Natural killer cell (primary cell): ENCODE measurements at regions not wholly inside any gene's neighbourhood (a gene's known extent, or its start where the extent isn't known, plus 50 kb on each side); places are given as distances from the start of the nearest gene placed in this dataset.

Source experiments
- ATAC-seq, 3 donors: fragments of 150-1000 bp in 2 of 3; fragments of 200-7000 bp in 1 of 3; cut with Tn5 transposase; 1 replicate in 1 of 3; 2 replicates in 2 of 3; pipeline ENCODE4 v1.10.0; 2021; ENCODE audit warnings: mild to moderate bottlenecking in 2 of 3, moderate library complexity in 2 of 3
- DNase-seq, 2 donors: peaks; one replicate each; pipeline versions ENCODE4 v3.0.0 to v3.0.0-alpha.2; 2013 to 2021; ENCODE audit warnings: mixed read lengths in 1 of 2
- H3K27ac ChIP-seq: one replicate; pipeline ENCODE4 v1.5.1; 2013; ENCODE audit warnings: mild to moderate bottlenecking, low read length
- H3K27me3 ChIP-seq: one replicate; pipeline ENCODE4 v1.6.1; 2013; ENCODE audit warnings: low read length; ENCODE audit not compliant: control insufficient read depth, insufficient read depth
- H3K36me3 ChIP-seq: one replicate; pipeline ENCODE4 v1.6.1; 2013; ENCODE audit warnings: low read length; ENCODE audit not compliant: control insufficient read depth, insufficient read depth
- H3K4me1 ChIP-seq: one replicate; pipeline ENCODE4 v1.6.1; 2013; ENCODE audit warnings: low read length; ENCODE audit not compliant: control insufficient read depth, insufficient read depth
- H3K4me3 ChIP-seq: one replicate; pipeline ENCODE4 v1.5.1; 2013; ENCODE audit warnings: low read length
- H3K9me3 ChIP-seq: one replicate; pipeline ENCODE4 v1.6.1; 2013; ENCODE audit warnings: low read length; ENCODE audit not compliant: control insufficient read depth, insufficient read depth
- H3K27ac Mint-ChIP-seq, 2 donors: one replicate each; pipeline ENCODE4 v1.8.0; 2022; ENCODE audit warnings: mild to moderate bottlenecking in 2 of 2, mixed read lengths in 2 of 2, moderate library complexity in 1 of 2
- H3K27me3 Mint-ChIP-seq, 2 donors: one replicate each; pipeline ENCODE4 v1.8.0; 2022; ENCODE audit warnings: low read depth in 2 of 2, mixed read lengths in 2 of 2
- H3K36me3 Mint-ChIP-seq: one replicate; pipeline ENCODE4 v1.8.0; 2022; ENCODE audit warnings: mixed read lengths
- H3K4me1 Mint-ChIP-seq, 2 donors: one replicate each; pipeline ENCODE4 v1.8.0; 2022; ENCODE audit warnings: mixed read lengths in 2 of 2
- H3K4me3 Mint-ChIP-seq: one replicate; pipeline ENCODE4 v1.8.0; 2022; ENCODE audit warnings: mild to moderate bottlenecking, moderate library complexity, mixed read lengths
- H3K9me3 Mint-ChIP-seq, 2 donors: one replicate each; pipeline ENCODE4 v1.8.0; 2022; ENCODE audit warnings: mixed read lengths in 2 of 2
- WGBS: methylation state at CpG from one replicate; pipeline ENCODE4 v1.1.7; 2013; ENCODE audit warnings: missing lambda C conversion rate; ENCODE audit not compliant: insufficient coverage; 5-methylcytosine and 5-hydroxymethylcytosine counted together
- intact Hi-C: fragments of 100-400 bp; cut with micrococcal nuclease; formaldehyde crosslinking; loops from one replicate; pipeline ENCODE4 v1.14.2; 2022
- TF ChIP-seq, protein P1 (sequence below): fragments of 200-600 bp; IDR thresholded peaks from one replicate; pipeline ENCODE4 v1.8.0; 2022; ENCODE audit warnings: antibody characterized with exemption

DNA sequence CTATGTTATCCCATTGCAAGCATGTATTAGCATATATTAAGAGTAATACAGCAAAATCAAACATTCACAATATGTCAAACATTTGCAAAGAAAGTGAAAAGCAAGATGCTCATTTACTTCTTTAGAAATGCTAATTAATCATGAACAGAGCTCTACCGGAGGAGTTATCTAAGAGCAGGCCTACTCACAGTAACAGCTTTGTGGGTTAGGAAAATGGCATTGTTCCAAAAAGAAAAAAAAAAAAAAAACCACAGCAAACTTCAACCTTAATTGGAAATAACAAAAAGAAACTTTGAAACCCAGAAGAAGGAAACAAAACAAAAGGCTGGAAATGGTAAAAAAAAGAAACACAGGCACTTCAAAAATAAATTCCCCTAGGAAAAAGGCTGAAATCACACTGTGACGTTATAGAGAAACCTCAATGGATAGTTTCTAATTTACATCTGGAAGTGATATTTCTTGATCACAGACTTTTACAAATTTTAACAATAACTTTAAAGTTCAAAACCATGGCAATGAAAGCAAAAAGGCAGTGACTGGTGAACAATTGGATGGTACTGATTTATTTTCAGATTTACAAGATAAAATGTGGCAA is 1236.8 kb upstream of the SPRY2 start:
- Mint-ChIP-seq H3K4me1 (no peaks in the 10 kb centered on the region), H3K27me3 (no peaks in the 10 kb centered on the region), H3K36me3 (no peaks in the 10 kb centered on the region), H3K27ac (no peak overlapping the region), H3K4me3 (no peak overlapping the region), H3K9me3 (peaks cover 9 to 15% of the 10 kb centered on the region in 2 donors)
- TF ChIP-seq, protein P1, sequence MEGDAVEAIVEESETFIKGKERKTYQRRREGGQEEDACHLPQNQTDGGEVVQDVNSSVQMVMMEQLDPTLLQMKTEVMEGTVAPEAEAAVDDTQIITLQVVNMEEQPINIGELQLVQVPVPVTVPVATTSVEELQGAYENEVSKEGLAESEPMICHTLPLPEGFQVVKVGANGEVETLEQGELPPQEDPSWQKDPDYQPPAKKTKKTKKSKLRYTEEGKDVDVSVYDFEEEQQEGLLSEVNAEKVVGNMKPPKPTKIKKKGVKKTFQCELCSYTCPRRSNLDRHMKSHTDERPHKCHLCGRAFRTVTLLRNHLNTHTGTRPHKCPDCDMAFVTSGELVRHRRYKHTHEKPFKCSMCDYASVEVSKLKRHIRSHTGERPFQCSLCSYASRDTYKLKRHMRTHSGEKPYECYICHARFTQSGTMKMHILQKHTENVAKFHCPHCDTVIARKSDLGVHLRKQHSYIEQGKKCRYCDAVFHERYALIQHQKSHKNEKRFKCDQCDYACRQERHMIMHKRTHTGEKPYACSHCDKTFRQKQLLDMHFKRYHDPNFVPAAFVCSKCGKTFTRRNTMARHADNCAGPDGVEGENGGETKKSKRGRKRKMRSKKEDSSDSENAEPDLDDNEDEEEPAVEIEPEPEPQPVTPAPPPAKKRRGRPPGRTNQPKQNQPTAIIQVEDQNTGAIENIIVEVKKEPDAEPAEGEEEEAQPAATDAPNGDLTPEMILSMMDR: no peak
- H3K36me3 ChIP-seq: no peaks in the 10 kb centered on the region
- DNase-seq: no peak
- WGBS: 0% methylated on average over 1 of the region's 2 CpGs
- no peak overlapping the region for H3K4me3 ChIP-seq
- H3K4me1 ChIP-seq: no peaks in the 10 kb centered on the region
- ATAC-seq: no peak
- H3K9me3 ChIP-seq: peaks cover 3% of the 10 kb centered on the region
- intact Hi-C loops: no loop called here
- no peaks in the 10 kb centered on the region for H3K27me3 ChIP-seq
- H3K27ac ChIP-seq: no peak overlapping the region

GRCh38 chr13:81568824-81569223 is 1227.9 kb upstream of the SPRY2 start:
- H3K27ac Mint-ChIP-seq: no peak overlapping the region
- intact Hi-C loops: no loop called here
- WGBS: 72% methylated on average over 2 of the region's 3 CpGs

DNA sequence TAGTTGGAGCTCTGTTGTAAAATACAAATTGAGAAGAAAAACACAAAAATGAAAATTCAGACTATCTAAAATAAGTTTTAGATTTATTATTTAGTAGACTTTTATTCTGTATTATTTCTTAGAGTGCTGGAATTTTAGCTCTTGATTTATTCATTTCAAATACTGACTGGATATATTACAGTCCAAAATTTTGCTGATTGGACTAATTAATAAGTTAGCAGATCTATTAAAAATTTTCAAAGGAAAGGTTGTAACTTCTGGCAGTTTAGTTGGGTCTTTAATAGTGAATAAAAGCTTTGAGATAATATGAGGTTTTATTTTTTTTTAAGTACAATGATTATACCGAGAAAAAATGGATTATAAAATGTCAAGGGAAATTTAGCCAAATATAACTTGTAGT is 1224.9 kb upstream of the SPRY2 start:
- H3K4me3 ChIP-seq: no peak overlapping the region
- 80% methylated on average over 1 of the region's 1 CpG for WGBS
- no peaks in the 10 kb centered on the region for H3K9me3 ChIP-seq
- intact Hi-C loops: no loop called here
- Mint-ChIP-seq H3K36me3 (no peaks in the 10 kb centered on the region), H3K4me1 (no peaks in the 10 kb centered on the region), H3K4me3 (no peak overlapping the region), H3K27me3 (no peaks in the 10 kb centered on the region), H3K27ac (no peak overlapping the region), H3K9me3 (peaks cover 9 to 21% of the 10 kb centered on the region in 2 donors)
- ATAC-seq (no peak), DNase-seq (no peak)
- TF ChIP-seq, protein P1: no peak
- H3K36me3 ChIP-seq: no peaks in the 10 kb centered on the region
- H3K27me3 ChIP-seq: no peaks in the 10 kb centered on the region
- no peaks in the 10 kb centered on the region for H3K4me1 ChIP-seq
- no peak overlapping the region for H3K27ac ChIP-seq

More at GRCh38 chr13:81568824-81569223, 1227.9 kb upstream of the SPRY2 start:
- no peak overlapping the region for H3K4me3 Mint-ChIP-seq
- TF ChIP-seq, protein P1: no peak
- ATAC-seq: no peak
- no peak overlapping the region for H3K4me3 ChIP-seq
- H3K27me3 Mint-ChIP-seq: no peaks in the 10 kb centered on the region
- no peaks in the 10 kb centered on the region for H3K9me3 ChIP-seq
- no peaks in the 10 kb centered on the region for H3K36me3 ChIP-seq
- H3K36me3 Mint-ChIP-seq: no peaks in the 10 kb centered on the region
- peaks cover 4 to 14% of the 10 kb centered on the region in 2 donors for H3K9me3 Mint-ChIP-seq
- H3K27me3 ChIP-seq: no peaks in the 10 kb centered on the region
- DNase-seq: no peak
- H3K27ac ChIP-seq: no peak overlapping the region
- no peaks in the 10 kb centered on the region for H3K4me1 ChIP-seq
- H3K4me1 Mint-ChIP-seq: no peaks in the 10 kb centered on the region

GRCh38 chr13:81563091-81563490 is 1222.2 kb upstream of the SPRY2 start:
- ATAC-seq (no peak), DNase-seq (no peak)
- H3K27me3 ChIP-seq: no peaks in the 10 kb centered on the region
- TF ChIP-seq, protein P1: no peak
- no peaks in the 10 kb centered on the region for H3K4me1 ChIP-seq
- H3K27me3 Mint-ChIP-seq: no peaks in the 10 kb centered on the region
- no peaks in the 10 kb centered on the region for H3K36me3 Mint-ChIP-seq
- no peak overlapping the region for H3K27ac Mint-ChIP-seq
- H3K9me3 ChIP-seq: no peaks in the 10 kb centered on the region
- H3K4me1 Mint-ChIP-seq: no peaks in the 10 kb centered on the region
- H3K36me3 ChIP-seq: no peaks in the 10 kb centered on the region
- H3K27ac ChIP-seq: no peak overlapping the region
- no peak overlapping the region for H3K4me3 ChIP-seq
- H3K9me3 Mint-ChIP-seq: peaks cover 5 to 16% of the 10 kb centered on the region in 2 donors
- intact Hi-C loops: no loop called here
- H3K4me3 Mint-ChIP-seq: no peak overlapping the region
